ENCODE measurements at regions not wholly inside any gene's neighbourhood (a gene's known extent, or its start where the extent isn't known, plus 50 kb on each side); places are given as distances from the start of the nearest gene placed in this dataset.

DNA sequence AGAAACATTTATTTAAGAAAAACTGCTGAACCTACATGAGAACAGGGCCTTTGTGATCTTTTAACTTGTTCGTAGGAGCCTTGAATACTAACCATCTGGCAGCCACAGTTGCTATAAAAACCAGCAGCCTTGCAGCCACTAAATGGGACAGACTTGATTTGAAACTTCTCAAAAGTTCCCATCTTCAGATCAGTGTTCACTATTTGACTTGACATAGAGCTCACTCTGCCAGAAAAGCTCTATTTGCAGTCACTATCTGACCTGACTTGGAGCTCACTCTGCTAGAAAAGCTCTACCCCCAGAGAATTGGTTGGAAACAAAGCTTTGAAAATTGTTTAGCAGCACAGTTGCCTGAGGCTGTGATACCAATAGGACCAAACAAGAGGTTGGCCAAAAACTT is 119.3 kb upstream of the F13A1 start:
- TF ChIP-seq GABPA (IDR thresholded peaks at IDR 0.05 in 1 of 2, conservative IDR thresholded peaks at IDR 0.05 in 1 of 2) (no peak), YY1 (IDR thresholded peaks at IDR 0.05) (no peak)
- TF ChIP-seq, protein P1, sequence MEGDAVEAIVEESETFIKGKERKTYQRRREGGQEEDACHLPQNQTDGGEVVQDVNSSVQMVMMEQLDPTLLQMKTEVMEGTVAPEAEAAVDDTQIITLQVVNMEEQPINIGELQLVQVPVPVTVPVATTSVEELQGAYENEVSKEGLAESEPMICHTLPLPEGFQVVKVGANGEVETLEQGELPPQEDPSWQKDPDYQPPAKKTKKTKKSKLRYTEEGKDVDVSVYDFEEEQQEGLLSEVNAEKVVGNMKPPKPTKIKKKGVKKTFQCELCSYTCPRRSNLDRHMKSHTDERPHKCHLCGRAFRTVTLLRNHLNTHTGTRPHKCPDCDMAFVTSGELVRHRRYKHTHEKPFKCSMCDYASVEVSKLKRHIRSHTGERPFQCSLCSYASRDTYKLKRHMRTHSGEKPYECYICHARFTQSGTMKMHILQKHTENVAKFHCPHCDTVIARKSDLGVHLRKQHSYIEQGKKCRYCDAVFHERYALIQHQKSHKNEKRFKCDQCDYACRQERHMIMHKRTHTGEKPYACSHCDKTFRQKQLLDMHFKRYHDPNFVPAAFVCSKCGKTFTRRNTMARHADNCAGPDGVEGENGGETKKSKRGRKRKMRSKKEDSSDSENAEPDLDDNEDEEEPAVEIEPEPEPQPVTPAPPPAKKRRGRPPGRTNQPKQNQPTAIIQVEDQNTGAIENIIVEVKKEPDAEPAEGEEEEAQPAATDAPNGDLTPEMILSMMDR (IDR thresholded peaks at IDR 0.05; ENCODE audit: low read depth, low read length, missing input control) = no peak
- TF ChIP-seq, protein P2, sequence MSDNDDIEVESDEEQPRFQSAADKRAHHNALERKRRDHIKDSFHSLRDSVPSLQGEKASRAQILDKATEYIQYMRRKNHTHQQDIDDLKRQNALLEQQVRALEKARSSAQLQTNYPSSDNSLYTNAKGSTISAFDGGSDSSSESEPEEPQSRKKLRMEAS (IDR thresholded peaks at IDR 0.05) = no peak

Data from liver (tissue), 3 donors.